ENCODE measurements at regions not wholly inside any gene's neighbourhood (a gene's known extent, or its start where the extent isn't known, plus 50 kb on each side); places are given as distances from the start of the nearest gene placed in this dataset.

GRCh38 chr1:163632269-163632668, 310.5 kb downstream of the NUF2 start:
- TF ChIP-seq CTCF (IDR thresholded peaks at IDR 0.05; ENCODE audit: insufficient read depth, low read length) (no peak), POLR2AphosphoS5 (IDR thresholded peaks at IDR 0.05; ENCODE audit: low read depth) (no peak), GABPA (IDR thresholded peaks at IDR 0.05; ENCODE audit: low read depth) (no peak), REST (IDR thresholded peaks at IDR 0.05; ENCODE audit: insufficient replicate concordance, low read depth) (no peak)

All from HL-60 (cell line).